Activated naive CD4-positive, alpha-beta T cell treated with anti-CD3 and anti-CD28 coated beads, Interleukin-2, amount 50 U/mL, for 16 hours (primary cell): ENCODE measurements at regions not wholly inside any gene's neighbourhood (a gene's known extent, or its start where the extent isn't known, plus 50 kb on each side); places are given as distances from the start of the nearest gene placed in this dataset.

Experiments used
- DNase-seq: peaks from one replicate; pipeline ENCODE4 v3.0.0-alpha.2; 2020

DNA sequence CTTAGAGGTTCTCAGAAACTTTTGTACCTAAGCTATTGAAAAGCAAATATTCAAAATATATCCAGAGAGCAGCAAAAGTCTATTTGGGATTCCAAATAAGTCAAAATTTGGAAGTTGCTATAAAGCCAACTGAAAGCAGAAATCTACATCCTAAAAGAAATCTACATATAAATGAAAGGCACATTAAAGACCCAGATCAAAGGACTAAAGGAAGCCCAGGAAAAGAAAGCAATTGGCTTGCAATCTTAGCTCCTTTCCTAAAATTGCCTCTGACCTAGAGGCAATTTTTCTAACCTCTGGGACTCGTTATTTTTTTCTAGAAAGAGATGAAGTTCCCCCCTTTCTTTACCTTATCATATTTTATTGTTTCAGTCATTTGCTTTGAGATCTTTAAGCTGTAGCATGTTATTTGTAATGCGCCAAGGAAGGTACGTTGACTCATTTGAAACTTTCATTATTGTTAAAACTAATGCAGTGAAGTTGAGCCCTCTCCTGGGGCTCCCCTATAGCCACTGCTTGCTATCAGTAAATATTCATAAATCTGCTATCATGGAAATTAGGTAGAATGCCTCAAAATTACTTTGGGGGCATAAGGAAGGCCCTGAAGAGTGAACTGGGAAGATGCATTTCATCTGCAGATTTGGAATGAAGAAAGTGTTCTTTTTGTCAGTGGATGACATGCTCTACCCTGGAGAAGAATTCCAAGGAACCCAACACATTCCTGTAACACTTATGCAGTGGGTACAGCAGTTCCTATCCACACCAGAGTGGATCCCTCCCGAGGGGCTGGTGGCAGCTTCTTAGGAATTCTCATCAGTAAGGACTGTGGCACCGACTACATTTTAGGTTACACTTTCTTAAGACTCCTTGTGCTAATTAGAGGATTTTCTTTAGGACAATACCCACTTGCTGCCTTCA, 177.8 kb upstream of the IGFBP7 start:
- DNase-seq: no peak

DNA sequence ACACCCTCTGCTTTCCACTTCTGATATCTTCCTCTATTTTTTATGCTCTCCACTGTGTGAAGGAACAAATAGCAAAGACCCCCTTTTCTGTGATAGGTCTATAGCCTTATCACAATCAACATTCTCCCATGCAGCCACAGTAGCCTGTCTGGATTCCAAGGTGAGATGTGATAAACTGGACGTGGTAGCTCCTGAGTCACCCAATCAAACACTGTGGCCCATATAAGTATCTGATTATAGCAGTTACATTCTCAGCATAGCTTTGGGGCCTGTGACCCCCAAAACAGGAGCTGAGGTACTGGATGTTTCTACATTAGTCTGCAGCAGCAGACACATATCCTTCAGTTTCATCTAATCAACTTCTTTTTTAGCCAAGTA, 172.7 kb upstream of the IGFBP7 start:
- no peak for DNase-seq

DNA sequence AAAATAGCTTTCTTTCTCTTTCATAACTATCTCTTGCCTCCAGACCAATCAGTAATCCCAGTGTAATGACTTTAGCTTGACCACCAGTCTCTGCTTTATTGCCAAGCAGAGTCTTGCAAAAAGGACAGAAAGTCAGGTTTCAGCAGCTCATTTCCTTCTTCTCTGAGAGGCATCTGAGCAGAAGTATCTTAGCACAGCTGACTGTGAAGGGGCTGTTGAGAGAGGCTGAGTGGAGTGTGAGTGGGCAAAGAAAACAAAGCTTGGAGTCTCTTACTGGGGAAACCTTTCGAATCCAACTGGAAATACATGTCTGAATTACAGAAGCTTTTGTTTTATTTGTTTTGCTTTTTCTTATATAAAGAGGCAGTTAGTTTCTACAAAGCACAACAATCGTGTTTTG, 170.3 kb upstream of the IGFBP7 start:
- DNase-seq: no peak

DNA sequence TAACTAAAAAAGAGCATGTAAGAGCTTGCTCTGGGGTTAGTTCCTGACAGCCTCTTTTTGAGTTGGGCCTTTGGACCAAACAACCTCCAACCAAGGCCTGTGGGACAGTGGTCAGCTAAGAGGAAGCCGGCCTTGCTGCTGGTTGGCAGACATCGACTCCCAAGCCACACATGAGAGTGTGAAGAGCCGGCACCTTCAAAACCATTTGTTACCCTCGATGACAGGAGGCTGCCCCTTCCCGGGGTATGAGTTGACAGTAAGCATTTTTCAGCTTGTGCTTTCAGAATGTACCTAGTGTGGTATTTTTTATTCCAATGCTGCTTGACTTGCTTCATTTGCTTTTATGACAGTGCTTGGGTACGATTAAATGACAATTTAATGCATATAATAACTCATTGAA, 168.6 kb upstream of the IGFBP7 start:
- no peak for DNase-seq

DNA sequence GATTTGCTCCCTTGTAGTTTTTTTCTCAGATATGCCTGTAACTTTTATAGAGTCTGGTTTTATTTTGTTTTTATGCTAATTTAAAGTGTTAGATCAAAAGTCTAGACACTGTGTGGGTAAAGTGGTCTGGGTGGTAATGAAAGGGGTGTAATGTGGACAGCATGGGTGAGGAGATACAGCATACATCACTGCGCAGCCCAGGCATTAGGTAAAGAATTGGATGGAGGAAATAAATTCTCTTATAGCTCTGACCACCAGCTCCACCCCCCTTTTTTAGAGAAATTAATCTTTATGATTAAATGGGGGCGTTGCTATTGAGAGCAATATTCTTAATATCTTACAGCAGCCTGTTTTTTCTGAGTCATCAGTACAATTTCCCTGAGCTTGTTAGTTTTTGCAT, 163.9 kb upstream of the IGFBP7 start:
- DNase-seq: no peak

DNA sequence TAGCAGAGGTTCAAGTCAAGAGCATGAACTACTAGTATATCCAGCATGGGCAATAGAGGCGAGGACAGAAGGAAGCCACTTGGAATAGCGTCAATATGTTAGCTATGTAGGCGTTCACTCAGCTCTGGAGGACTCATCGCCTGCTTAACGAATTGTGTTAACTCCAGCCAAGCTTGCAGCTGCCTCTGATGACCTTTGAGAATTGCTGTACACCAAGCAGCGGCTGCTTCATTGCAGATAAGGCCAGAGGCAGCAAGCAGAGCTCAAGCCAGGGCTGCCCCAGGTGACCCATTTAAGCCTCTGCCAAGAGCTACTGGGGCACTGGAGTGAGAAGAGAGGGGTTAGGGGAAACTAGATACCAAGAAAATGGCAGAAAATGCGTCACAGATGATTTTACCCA, 160.2 kb upstream of the IGFBP7 start:
- no peak for DNase-seq

DNA sequence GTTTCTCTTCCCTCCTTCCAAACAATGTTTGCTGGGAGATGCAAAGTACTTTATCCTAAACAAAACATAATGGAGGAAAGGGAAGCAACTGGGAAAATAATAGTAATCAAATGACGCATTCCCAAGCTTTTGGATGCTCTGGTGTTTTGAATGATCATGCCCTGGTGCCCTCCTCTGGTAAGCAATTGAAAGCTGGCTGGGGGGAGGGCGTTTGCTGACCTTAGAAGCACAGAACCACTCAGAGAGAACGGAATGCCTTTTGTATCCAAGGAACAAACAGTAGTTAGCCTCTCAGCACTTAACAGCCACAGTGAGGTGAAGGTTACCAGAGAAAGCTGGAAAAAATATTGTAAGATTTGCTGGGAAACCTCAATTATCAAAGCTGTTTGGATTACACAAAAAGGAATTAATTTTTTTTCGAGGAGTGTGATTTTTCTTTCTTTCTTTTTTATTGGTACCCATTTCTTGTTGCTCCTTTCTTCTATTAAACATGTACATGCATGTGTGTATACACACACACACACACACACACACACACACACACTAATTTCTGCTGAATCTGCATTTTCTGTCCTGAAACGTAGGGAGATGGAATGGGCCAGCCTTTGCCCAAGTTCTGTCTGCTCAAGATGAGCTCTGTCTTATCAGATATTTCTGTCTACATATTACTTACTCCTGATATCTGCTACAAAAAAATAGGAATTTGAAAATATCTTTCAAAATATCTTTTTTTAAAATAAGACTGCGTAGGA, 155.8 kb upstream of the IGFBP7 start:
- no peak for DNase-seq

DNA sequence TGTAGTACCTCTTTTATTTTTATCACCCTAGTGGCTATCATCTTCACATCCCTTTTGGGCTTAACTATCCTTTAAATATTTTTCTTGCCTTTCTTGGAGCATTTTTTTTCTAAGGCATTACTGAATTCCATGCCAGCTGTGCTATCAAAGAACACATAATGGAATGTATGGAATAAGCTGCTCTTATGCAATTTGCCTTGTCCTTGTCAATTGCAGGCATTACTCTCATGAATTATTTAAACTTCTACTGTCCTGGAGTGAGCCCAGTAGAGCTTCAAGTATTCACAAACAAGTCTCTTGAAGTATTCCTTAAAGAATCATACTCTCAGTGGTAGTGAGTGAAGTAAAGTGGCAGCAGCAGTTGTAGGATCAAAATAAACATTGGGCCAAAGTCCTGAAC, 144.6 kb upstream of the IGFBP7 start:
- DNase-seq: no peak

DNA sequence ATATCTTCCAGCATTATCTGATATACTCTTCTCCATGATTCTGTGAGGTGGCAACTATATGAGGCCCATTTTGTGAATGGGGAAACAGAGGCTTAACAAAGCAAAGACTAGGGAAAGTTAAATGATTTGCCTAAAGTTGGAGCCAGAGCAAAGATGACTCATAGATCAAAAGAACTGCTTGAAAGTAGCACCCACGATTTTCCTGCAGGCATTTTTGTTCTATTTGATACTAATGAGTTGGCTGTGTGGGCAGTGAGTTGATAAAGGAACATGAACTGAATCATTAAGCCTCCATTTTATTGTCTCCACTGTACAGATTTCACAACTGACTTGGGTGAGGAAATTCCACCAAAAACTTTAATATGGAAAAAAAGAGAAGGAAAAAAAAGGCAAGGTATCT, 138.9 kb upstream of the IGFBP7 start:
- DNase-seq: no peak

DNA sequence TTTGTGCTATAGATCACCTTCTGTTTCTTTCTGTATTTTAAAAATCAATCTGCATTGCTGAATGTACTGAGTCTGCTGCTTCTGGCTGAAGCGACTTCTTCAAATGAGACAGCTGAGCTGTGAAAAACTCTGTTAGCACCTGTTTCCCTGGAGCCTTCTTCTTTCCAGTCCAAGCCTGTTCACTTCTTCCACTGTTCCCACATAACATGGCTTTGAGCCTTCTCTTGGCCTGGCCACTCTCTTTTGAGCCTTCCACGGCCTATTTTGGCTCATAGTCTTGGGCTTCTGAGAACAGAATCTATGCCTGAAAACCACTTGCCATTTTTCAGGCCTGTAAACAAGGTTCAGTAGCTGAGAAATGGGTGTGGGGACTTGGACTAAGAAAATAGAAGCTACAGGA, 132.9 kb upstream of the IGFBP7 start:
- DNase-seq: no peak

DNA sequence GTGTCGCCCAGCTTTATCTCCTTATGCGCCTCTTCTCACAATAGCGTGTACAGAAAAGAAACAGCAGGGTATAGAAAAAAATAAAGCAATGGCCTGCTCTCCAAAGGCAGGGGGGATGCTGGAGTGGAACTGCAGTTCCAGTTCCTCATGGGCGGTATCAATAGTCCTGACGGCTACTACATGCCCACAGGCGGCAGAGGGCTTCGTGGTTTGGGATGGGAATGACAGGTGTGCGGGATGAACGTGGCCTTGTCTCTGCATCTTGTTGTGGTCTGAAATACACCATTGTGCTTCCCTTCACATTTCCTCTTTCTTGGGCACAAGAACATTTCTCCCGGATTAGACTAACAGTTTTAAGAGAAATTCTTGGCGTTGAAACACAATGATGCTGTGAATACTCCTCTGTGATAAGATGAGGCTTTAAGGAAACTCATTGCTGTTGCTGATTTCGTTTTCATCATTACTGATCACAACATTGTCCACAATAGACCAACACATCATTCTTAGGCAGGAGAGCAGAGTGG, 124.1 kb upstream of the IGFBP7 start:
- DNase-seq: no peak

DNA sequence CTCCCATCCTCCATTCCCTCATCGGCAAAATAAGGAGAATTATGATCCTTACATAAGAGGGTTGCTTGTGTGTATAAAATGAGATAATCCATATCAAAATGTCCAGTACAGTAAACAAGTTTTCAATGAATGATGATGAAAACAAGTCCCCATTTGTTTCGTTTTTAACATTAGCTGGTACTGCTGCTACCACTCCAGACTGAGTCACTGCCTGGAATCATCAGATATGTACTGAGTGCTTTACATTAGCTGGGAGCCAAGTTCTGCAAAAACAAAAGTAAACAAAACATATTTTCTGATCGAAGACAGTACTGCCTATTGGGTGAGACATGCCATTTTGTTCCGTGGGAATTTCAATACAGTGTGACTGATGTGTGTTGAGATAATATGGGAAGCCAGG, 123.2 kb upstream of the IGFBP7 start:
- DNase-seq: no peak

DNA sequence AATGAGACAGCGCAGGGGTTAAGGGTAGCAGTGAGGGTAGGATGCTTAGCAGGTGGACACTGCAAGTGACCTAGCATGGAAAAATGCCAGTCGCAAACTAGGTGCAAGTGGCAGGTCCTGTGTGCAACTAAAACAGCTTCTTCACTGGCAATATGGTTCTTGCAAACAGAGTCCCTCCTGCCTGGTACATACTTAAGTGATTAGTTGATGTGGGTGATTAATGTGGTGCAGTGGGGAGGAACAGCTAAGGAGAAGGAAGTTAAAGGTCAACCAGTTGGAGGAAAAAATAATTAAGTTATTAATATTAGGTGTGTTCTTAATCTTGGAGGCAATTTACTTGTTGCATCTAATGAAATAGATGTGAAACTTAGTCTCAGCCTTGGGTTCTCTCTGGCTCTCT, 121.6 kb upstream of the IGFBP7 start:
- DNase-seq: no peak

DNA sequence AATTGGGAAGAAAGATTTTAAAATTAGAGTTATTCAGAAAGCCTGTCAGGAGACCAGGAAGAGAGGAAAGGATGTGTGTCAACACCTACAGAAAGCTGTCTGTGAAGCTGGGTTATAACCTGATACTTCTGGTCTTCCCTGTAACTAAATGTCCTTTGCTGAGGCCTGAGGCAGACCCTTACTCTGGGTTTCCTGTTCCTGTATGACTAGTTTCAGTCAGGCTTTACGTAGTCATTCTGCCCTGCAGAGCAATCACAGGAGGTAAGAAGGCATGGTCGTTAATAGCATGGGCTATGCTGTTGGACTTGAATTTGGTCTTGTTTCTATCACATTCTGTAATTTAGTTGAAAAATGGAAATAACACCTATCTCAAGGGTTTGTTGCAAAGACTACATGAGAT, 110.5 kb upstream of the IGFBP7 start:
- no peak for DNase-seq

DNA sequence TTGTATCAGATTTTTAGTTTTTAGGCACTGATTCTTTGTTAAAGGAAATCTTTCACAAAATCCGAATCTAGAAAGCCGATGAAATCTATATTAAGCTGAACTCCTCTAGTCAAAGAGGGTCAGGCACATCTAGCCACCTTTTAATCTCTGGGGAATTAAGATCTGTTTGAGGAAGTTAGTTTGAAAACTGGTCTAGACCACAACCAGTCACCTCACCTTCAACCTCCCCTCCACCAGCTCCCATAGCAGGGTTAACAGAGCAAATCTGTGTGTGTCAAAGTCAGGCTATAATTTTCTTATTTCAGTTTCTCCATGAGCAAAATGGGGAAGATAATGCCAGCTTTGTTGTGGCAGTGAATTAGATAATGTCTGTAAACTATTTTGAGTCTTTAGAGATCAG, 110.0 kb upstream of the IGFBP7 start:
- no peak for DNase-seq

DNA sequence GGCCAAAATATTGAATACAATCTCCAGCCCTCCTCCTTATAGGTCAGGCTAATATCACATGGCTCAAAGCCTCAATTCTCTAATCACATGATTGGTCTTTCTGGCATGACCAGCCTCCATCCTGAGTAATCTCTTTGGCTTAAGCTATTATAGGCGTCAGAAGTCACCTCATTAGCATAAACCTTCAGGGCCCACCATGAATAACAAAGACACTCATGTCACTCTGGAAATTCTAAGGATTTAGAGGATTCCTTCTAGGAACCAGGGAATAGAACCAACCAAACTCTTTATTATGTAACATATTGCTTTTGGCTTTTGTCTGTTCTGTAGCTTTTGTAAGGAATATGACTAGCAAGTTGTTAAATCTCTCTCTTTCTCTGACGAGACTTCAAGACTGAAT, 109.2 kb upstream of the IGFBP7 start:
- DNase-seq: no peak

DNA sequence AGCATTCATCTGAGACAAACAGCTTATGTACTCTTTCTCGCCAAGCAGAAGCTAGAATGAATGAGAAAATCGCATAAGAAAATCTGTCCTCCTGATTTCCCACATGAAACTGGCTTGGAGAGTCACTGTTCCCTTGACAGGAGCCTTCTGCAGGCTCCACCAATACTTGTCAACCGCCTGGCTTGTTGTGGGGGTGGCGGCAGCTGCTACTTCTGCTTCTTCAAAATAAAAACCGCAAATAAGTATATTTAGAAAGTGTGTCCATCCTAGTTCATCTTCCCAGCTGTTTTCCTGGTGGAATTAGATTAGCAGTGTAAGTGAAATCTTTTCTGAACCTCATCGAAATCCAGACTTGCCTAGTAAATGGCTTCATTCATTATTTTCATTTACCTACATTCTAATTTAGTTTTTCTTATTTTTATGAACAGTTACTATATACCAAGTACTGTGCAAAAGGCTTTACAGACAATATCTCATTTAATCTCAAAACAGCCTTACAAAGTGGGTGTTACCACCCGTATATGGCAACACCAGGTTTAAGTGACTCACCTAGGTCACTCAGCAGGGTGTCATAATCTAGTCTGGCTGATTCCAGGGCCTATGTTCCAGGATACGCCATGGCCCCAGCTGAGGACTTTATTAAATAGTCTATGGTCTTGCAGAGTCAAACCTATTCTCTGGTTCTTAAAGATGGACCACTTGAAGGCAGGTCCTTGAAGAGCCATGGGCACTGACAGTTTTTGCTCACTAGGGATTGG, 104.6 kb upstream of the IGFBP7 start:
- no peak for DNase-seq

DNA sequence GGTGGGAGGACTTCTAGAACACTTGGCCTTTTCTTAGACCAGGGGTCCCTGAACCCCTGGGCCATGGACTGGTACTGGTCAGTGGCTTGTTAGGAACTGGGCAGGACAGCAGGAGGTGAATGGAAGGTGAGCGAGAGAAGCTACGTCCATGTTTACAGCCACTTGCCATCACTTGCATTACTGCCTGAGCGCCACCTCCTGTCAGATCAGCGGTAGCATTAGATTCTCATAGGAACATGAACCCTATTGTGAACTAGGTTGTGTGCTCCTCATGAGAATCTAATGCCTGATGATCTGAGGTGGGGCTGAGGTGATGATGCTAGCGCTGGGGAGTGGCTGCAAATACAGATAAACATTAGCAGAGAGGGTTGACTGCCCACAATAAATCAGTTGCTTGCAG, 100.9 kb upstream of the IGFBP7 start:
- DNase-seq: no peak

DNA sequence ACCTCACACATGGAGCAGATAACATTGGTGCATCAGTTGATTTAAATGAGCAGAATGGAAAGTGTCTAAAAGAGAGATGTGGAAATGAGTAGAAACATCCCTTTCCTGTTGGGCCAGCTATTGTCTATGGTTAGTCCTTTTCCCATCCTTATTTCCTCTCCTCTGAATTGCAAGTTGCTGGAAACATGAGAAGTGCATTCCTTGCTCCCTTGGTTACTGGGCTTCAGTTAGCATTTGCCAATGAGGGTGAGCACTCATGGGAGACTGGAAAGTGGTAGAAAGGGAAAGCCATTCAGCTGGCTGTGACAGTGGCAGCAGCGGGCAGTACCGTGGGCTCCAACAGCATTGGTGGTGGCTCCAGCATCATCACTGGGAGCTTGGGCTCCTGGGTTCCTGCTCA, 96.0 kb upstream of the IGFBP7 start:
- no peak for DNase-seq

DNA sequence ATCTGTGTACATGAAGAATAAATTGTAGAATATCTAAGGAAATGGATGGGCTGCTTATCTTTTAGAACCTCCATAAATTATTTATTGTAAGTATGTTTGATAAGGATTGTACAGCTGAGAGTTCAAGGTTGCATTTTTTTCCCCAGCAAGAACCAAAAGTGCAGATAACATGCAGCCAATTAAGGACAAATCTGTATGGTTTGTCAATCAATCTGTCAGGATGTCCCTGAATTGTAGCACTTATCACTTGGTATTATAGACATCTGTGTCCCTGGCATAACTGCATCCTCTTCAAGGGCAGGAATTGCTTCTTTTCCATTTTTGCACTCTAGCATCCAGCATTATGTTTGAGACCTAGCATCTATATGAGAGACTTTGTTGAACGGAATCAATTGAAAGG, 95.4 kb upstream of the IGFBP7 start:
- DNase-seq: no peak

DNA sequence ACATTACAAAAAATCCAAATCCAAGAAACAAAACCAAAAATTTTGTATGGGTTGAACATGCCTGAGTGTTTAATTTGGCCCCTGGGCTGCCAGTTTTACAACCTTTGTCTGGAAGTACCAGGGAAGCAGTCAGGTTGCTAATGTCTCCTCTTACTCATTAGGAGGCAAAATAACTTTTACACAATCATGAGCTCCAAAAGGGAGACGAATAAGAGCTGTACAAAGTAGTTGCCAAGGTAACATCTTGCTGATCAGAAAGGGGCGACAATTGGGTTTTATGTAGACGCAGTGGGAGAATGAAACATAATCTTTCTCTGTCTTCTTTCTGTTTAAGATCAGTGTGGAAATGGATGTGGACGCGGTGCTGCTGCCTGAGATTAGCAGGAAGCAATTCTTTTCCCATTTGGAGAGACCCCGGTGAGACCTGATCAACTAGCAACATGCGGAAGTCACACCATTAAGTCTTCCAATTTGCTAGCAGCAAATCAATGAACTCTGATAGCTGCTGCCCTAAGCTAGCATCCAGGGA, 90.7 kb upstream of the IGFBP7 start:
- DNase-seq: no peak

DNA sequence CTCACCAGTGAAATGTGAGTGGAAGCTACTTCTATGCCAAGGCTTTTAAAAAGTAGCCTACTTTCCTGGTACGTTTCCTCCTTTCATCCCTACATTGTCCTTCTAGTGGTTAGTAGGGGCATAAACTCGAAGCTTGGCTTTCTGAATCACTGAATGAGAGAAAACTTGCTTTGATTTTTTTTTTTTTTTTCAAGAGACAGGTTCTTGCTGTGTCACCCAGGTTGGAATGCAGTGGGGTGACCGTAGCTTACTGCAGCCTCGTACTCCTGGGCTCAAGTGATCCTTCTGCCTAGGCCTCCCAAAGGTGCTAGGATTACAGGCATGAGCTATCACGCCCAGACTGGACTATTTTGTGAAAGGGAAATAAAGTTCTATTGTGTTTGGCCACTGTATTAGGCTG, 89.1 kb upstream of the IGFBP7 start:
- no peak for DNase-seq

DNA sequence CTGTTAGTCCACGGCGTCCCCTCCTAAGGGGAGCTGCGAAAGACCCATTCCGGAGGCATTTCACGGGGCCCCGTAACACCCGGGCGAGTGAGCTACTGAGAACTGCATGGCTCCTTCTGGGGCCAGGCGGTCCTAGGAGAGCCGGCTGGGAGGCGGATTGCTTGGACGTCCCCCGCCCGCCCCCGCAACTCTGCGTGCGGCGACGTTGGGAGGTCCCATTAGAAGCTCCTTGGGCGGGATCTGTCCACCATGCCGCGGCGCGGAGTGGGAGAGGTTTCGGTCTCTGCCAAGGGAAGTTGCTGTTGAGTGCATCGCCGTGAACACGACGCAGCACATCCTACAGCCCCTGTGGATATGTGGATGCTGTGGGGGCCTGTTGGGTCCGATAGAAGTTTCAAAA, 85.4 kb upstream of the IGFBP7 start:
- DNase-seq: no peak
